GM18505 (cell line): ENCODE measurements at regions not wholly inside any gene's neighbourhood (a gene's known extent, or its start where the extent isn't known, plus 50 kb on each side); places are given as distances from the start of the nearest gene placed in this dataset.
"Not testable (repeated sequence)": the region's sequence is repeated elsewhere in the genome, so short reads cannot be mapped to it uniquely, and the experiment has no call there.

Experiments
- ATAC-seq: cut with Tn5 transposase; IDR thresholded peaks from one replicate; pipeline ENCODE4 v1.9.1; 2021; ENCODE audit not compliant: unreplicated experiment
- POLR2A ChIP-seq: IDR thresholded peaks from 4 replicates; pipeline ENCODE4 v1.6.1; 2011; ENCODE audit warnings: borderline replicate concordance; ENCODE audit not compliant: insufficient read depth, insufficient read length; ENCODE audit errors: extremely low read depth

GRCh38 chr2:8598295-8599165 is 83.3 kb upstream of the ID2 start:
- no peak for ATAC-seq
- TF ChIP-seq POLR2A, result no peak

DNA sequence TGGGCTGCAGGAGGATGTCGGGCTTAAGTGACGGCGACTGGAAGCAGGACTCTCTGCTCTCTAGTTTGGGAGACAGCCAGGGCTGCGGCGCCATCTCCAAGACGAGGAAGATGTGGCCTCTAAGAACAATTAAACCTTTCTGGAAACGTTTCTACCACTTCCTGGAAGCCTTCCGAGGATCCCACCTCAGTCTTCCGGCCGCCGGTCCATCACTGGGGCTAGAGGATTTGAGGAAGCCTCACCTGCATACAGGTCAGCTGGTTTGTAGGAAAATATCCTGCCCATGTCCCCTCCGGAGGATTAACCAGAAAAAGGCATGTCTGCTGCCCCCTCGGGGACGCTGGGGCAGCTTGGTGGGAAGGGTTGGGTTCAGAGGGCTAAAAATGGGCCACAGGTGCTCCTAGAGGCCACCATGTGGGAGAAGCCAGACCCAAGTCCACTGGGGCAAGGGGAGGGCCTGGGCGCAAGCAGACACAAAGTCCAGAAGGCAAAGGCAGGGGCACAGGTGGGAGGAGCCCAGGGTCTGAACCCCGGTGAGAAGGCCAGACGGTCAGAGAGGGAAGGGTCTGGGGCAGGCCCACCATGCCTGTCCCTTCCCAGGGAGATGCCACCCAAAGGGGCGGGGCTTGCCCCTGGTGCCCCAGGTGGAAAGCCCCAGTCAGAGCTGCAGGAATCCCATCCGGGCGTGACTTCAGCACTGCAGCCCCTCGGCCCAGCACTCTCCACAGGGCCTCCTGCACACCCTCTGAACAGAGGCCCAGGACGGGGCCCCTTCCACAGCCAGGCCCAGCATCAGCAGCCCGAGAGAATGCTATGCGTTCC is 82.2 kb upstream of the ID2 start:
- no peak for ATAC-seq
- TF ChIP-seq POLR2A, result no peak

- TF ChIP-seq POLR2A, result no peak
- ATAC-seq, result no peak
These were observed 81.4 kb upstream of the ID2 start for GRCh38 chr2:8600456-8600855.

GRCh38 chr2:8602809-8603208 is 79.0 kb upstream of the ID2 start:
- peak; percentile 56 for ATAC-seq
- no peak for TF ChIP-seq POLR2A

DNA sequence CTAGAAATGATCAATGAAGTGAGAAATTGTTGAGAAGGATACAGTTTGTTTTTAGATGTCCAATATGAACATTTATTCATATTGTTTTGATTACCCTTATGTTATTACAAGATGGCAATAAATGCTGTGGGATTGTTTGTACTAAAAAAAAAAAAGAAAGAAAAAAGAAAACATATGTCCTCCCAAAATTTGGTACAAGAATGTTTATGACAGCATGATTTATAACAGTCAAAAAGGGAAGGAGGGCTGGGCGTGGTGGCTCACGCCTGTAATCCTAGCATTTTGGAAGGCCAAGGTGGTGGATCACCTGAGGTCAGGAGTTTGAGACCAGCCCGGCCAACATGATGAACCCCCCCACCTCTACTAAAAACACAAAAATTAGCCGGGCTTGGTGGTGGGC is 78.5 kb upstream of the ID2 start:
- not testable (repeated sequence) for ATAC-seq

DNA sequence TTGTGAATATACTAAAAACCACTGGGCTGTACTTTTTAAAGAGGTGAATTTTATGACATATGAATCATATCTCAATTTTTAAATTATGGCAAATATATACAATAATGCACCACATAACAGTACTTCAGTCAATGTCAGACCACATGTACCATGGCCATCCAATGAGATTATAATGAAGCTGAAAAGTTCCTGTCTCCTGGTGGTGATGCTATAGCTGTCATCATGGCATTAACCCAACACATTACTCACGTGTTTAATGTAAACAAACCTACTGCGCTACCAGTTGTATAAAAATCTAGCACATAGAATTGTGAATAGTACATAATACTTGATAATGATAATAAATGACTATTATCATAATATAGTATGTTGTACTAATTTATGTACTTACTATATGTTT is 77.6 kb upstream of the ID2 start:
- ATAC-seq, result no peak
- no peak for TF ChIP-seq POLR2A

DNA sequence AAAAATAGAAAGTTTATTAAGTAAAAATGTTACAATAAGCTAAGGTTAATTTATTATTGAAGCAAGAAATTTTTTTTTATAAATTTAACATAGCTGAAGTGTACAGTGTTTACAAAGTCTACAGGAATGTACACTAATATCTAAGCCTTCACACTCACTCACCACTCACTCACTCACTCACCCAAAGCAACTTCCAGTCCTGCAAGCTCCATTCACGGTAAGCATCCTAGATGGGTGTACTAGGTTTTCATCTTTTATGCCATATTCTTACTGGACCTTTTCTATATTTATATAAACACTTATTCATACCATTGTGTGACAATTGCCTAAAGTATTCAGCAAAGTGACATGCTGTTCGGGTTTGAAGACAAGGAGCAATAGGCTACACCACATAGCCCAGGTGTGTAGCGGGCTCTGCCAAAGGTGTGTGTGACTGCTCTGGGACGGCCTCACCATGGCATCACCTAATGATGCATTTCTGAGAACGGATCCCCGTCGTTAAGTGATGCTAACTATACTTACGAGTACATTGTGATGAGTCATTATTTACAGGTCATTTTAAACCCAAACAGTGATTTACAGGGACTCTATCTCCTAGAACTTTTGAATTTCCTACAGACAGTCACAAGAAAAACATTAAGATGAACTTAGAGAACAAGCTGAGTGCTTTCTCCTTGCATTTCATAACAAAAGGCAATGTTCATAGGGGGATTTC is 76.3 kb upstream of the ID2 start:
- no peak for TF ChIP-seq POLR2A
- ATAC-seq, result no peak

- peak; percentile 89 for ATAC-seq
- no peak for TF ChIP-seq POLR2A
These were observed 75.6 kb upstream of the ID2 start for GRCh38 chr2:8606226-8606625.

- ATAC-seq, result peak; percentile 17
- TF ChIP-seq POLR2A, result no peak
These were observed 75.0 kb upstream of the ID2 start for GRCh38 chr2:8606649-8607550.

GRCh38 chr2:8607606-8608005 is 74.2 kb upstream of the ID2 start:
- no peak for TF ChIP-seq POLR2A
- no peak for ATAC-seq

DNA sequence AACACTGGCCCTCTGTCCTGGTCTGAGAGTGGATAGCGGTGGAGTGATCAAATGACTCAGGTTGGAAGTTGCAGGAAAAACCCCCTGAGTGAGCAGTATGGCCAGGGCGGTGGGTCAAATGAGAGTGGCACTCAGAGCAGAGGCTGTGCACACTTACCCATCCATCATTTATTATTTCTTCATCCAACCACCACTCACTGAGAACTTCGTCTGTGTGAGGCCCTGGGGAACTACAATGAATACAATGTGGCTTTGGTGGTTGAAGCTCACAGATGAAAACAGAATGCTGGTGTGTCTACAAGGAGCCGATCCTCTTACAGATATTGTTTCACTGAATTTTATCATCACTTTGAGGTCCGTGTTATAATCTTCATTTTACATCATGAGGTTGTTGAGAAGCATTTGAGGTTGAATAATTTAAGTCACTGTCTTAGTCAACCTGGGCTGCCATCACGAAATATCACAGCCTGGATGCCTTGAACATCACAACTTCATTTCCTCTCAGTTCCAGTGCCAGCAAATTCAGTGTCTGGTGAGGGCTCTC is 73.4 kb upstream of the ID2 start:
- ATAC-seq, result no peak
- no peak for TF ChIP-seq POLR2A

DNA sequence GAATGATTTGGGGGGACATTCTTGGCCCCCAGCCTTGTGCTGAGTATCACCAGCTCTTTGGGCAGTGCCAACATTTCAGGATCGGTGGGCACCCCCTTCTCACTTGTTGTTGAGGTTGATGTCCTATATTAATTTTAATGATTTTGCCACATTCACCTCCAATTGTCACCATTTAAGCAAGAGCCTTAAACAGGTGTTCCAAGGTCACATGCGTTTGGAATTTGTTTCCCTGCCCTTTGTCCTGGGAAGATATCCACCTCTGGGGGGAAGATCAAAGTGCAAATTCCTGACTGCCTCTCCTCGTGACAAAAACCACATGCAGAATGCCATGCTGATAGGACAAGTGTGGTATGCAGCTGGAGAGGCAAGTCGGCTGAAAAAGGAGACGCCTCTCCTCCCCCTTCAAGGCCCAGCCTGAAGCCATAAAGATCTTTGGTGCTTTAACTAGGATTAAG is 72.5 kb upstream of the ID2 start:
- no peak for TF ChIP-seq POLR2A
- ATAC-seq, result no peak

DNA sequence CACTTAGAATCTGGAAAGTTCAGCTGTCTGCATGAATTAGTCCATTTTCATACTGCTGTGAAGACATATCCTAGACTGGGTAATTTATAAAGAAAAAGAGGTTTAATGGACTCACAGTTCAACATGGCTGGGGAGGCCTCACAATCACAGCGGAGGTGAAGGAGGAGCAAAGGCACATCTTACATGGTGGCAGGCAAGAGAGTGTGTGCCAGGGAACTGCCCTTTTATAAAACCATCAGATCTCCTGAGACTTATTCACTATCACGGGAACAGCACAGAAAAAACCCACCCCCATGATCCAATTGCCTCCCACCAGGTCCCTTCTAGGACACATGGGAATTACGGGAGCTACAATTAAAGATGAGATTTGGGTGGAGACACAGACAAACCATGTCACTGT is 71.1 kb upstream of the ID2 start:
- not testable (repeated sequence) for ATAC-seq
